ENCODE measurements at regions not wholly inside any gene's neighbourhood (a gene's known extent, or its start where the extent isn't known, plus 50 kb on each side); places are given as distances from the start of the nearest gene placed in this dataset.

DNA sequence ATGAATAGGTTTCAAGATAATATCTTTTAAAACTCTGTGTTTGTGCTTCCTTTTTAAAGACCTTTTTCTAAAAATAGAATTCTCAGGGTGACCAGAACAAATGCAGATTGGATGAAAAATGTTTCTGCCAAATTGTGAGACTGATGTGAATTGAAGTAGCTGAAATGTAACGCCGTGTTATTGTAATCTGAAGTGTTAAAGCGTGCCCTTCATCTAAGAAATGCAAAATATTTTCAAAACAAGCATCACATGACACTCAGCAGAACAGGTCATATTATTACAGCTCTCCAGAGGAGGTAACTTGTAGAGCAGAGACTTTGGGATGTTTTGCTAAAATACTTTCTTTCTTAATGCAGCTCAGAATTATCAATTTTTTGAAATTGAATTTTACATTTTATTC, 90.0 kb upstream of the PLEKHA5 start:
- intact Hi-C loops (cut with micrococcal nuclease; ENCODE audit: unreplicated experiment) (no loop called here), in situ Hi-C loops (cut with MboI) (no loop called here)
- no TSS peak for BruUV-seq (replicated peaks)
- H3K9me3 ChIP-seq (replicated peaks; ENCODE audit: control insufficient read depth, insufficient read depth, low read length): no peaks in the 10 kb centered on the region
- no peak overlapping the region for H3K4me2 ChIP-seq (ENCODE audit: control insufficient read depth, insufficient read depth)
- FAIRE-seq (no peak), ATAC-seq (no peak), DNase-seq (ENCODE audit: low read depth, low spot score) (no peak)
- SMC1A ChIA-PET (ENCODE audit: uncharacterized antibody, unreplicated experiment): no interaction called here
- no peaks in the 10 kb centered on the region for H4K20me1 ChIP-seq (ENCODE audit: control insufficient read depth, insufficient read depth)
- no peak overlapping the region for H3K9ac ChIP-seq (ENCODE audit: control insufficient read depth, insufficient read depth, low read length)
- WGBS (ENCODE audit: insufficient coverage, insufficient replicate concordance, low lambda C conversion rate, missing lambda C conversion rate): 2% methylated on average over 3 of the region's 3 CpGs
- RAD21 ChIA-PET (ENCODE audit: unreplicated experiment): no interaction called here
- no peak overlapping the region for H2AFZ ChIP-seq (ENCODE audit: control insufficient read depth, low read depth, low read length)
- no peaks in the 10 kb centered on the region for H3K27me3 ChIP-seq (replicated peaks in 1 of 2; ENCODE audit: control insufficient read depth in 2 of 2, insufficient read depth in 2 of 2, low read length in 1 of 2)
- no peaks in the 10 kb centered on the region for H3K4me1 ChIP-seq (ENCODE audit: control insufficient read depth, insufficient read depth, low read length)
- H3K27ac ChIP-seq (ENCODE audit: control insufficient read depth, insufficient read depth): no peak overlapping the region
- H3K4me3 ChIP-seq: no peak overlapping the region
- CTCF ChIA-PET: no interaction called here
- no peaks in the 10 kb centered on the region for H3K79me2 ChIP-seq (ENCODE audit: control insufficient read depth, insufficient read depth, low read length)
- POLR2A ChIA-PET: no interaction called here
- no peaks in the 10 kb centered on the region for H3K36me3 ChIP-seq (ENCODE audit: control insufficient read depth in 2 of 2, insufficient read depth in 2 of 2, low read length in 1 of 2)
- no peak for TF ChIP-seq ZNF274 (IDR thresholded peaks at IDR 0.05; ENCODE audit: insufficient read depth, insufficient read length)
- TF ChIP-seq, protein P1, sequence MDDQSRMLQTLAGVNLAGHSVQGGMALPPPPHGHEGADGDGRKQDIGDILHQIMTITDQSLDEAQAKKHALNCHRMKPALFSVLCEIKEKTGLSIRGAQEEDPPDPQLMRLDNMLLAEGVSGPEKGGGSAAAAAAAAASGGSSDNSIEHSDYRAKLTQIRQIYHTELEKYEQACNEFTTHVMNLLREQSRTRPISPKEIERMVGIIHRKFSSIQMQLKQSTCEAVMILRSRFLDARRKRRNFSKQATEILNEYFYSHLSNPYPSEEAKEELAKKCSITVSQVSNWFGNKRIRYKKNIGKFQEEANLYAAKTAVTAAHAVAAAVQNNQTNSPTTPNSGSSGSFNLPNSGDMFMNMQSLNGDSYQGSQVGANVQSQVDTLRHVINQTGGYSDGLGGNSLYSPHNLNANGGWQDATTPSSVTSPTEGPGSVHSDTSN (IDR thresholded peaks at IDR 0.05; ENCODE audit: insufficient replicate concordance, low read depth, low read length): no peak
- TF ChIP-seq E4F1 (IDR thresholded peaks at IDR 0.05; ENCODE audit: borderline replicate concordance, partially characterized antibody): no peak
- TF ChIP-seq LARP7 (IDR thresholded peaks at IDR 0.05): no peak
- no peak for TF ChIP-seq ZNF622 (IDR thresholded peaks at IDR 0.05)
- TF ChIP-seq, protein P2, sequence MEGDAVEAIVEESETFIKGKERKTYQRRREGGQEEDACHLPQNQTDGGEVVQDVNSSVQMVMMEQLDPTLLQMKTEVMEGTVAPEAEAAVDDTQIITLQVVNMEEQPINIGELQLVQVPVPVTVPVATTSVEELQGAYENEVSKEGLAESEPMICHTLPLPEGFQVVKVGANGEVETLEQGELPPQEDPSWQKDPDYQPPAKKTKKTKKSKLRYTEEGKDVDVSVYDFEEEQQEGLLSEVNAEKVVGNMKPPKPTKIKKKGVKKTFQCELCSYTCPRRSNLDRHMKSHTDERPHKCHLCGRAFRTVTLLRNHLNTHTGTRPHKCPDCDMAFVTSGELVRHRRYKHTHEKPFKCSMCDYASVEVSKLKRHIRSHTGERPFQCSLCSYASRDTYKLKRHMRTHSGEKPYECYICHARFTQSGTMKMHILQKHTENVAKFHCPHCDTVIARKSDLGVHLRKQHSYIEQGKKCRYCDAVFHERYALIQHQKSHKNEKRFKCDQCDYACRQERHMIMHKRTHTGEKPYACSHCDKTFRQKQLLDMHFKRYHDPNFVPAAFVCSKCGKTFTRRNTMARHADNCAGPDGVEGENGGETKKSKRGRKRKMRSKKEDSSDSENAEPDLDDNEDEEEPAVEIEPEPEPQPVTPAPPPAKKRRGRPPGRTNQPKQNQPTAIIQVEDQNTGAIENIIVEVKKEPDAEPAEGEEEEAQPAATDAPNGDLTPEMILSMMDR (IDR thresholded peaks at IDR 0.05 in 2 of 3, conservative IDR thresholded peaks at IDR 0.05 in 1 of 3; ENCODE audit: control insufficient read depth in 2 of 3, extremely low read depth in 1 of 3, insufficient read depth in 1 of 3, low read depth in 3 of 3, low read length in 3 of 3): no peak
- no peak for TF ChIP-seq NKRF (conservative IDR thresholded peaks at IDR 0.05)
- TF ChIP-seq CREM (IDR thresholded peaks at IDR 0.05; ENCODE audit: low read depth): no peak
- TF ChIP-seq, protein P3, sequence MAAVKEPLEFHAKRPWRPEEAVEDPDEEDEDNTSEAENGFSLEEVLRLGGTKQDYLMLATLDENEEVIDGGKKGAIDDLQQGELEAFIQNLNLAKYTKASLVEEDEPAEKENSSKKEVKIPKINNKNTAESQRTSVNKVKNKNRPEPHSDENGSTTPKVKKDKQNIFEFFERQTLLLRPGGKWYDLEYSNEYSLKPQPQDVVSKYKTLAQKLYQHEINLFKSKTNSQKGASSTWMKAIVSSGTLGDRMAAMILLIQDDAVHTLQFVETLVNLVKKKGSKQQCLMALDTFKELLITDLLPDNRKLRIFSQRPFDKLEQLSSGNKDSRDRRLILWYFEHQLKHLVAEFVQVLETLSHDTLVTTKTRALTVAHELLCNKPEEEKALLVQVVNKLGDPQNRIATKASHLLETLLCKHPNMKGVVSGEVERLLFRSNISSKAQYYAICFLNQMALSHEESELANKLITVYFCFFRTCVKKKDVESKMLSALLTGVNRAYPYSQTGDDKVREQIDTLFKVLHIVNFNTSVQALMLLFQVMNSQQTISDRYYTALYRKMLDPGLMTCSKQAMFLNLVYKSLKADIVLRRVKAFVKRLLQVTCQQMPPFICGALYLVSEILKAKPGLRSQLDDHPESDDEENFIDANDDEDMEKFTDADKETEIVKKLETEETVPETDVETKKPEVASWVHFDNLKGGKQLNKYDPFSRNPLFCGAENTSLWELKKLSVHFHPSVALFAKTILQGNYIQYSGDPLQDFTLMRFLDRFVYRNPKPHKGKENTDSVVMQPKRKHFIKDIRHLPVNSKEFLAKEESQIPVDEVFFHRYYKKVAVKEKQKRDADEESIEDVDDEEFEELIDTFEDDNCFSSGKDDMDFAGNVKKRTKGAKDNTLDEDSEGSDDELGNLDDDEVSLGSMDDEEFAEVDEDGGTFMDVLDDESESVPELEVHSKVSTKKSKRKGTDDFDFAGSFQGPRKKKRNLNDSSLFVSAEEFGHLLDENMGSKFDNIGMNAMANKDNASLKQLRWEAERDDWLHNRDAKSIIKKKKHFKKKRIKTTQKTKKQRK (IDR thresholded peaks at IDR 0.05; ENCODE audit: low read depth, low read length): no peak
- no peak for TF ChIP-seq SMAD1 (IDR thresholded peaks at IDR 0.05; ENCODE audit: low read depth, partially characterized antibody)
- no peak for TF ChIP-seq NFIC (IDR thresholded peaks at IDR 0.05; ENCODE audit: low read depth, low read length)
- no peak for TF ChIP-seq BACH1 (IDR thresholded peaks at IDR 0.05; ENCODE audit: borderline replicate concordance)
- TF ChIP-seq ASH2L (IDR thresholded peaks at IDR 0.05; ENCODE audit: borderline replicate concordance, low read depth): no peak
- no peak for TF ChIP-seq FOXK2 (IDR thresholded peaks at IDR 0.05)

Data from GM12878 (cell line).